Neural progenitor cell (in vitro differentiated cells): ENCODE measurements at regions not wholly inside any gene's neighbourhood (a gene's known extent, or its start where the extent isn't known, plus 50 kb on each side); places are given as distances from the start of the nearest gene placed in this dataset.
A peak's percentile ranks its signal among the peaks of the same experiment; 100 is the strongest.

Experiments used
- DNase-seq: peaks from one replicate; pipeline ENCODE4 v3.0.0-alpha.2; 2016; ENCODE audit warnings: low spot score
- H2AFZ ChIP-seq: fragments of 200-600 bp; sonication (generic); replicated peaks from 2 replicates; pipeline ENCODE4 v1.6.1; 2016; ENCODE audit warnings: antibody characterized with exemption
- H3F3A ChIP-seq: fragments of 200-600 bp; sonication (generic); 2 replicates; pipeline ENCODE4 v1.6.1; 2016; ENCODE audit warnings: antibody characterized with exemption, low read depth
- H3K27ac ChIP-seq: fragments of 200-600 bp; sonication (generic); 2 replicates; pipeline ENCODE4 v1.5.1; 2016; ENCODE audit warnings: mild to moderate bottlenecking
- H3K27me3 ChIP-seq: fragments of 200-600 bp; sonication (generic); 2 replicates; pipeline ENCODE4 v1.6.1; 2016; ENCODE audit warnings: mild to moderate bottlenecking, moderate library complexity
- H3K36me3 ChIP-seq: fragments of 200-600 bp; sonication (generic); 2 replicates; pipeline ENCODE4 v1.5.1; 2016
- H3K4me1 ChIP-seq: fragments of 200-600 bp; sonication (generic); 2 replicates; pipeline ENCODE4 v1.6.1; 2016; ENCODE audit warnings: mixed run types
- H3K4me2 ChIP-seq: fragments of 200-600 bp; sonication (generic); 2 replicates; pipeline ENCODE4 v1.6.1; 2016
- H3K4me3 ChIP-seq: fragments of 200-600 bp; sonication (generic); 2 replicates; pipeline ENCODE4 v1.5.1; 2016
- H3K79me2 ChIP-seq: fragments of 200-600 bp; sonication (generic); 2 replicates; pipeline ENCODE4 v1.6.1; 2016; ENCODE audit warnings: low read depth
- H3K9ac ChIP-seq: fragments of 200-600 bp; sonication (generic); 2 replicates; pipeline ENCODE4 v1.6.1; 2016
- H3K9me3 ChIP-seq: fragments of 200-600 bp; sonication (generic); 2 replicates; pipeline ENCODE4 v1.5.1; 2016; ENCODE audit warnings: low read depth
- H4K20me1 ChIP-seq: fragments of 200-600 bp; sonication (generic); 2 replicates; pipeline ENCODE4 v1.6.1; 2016; ENCODE audit warnings: low read depth
- H3K27ac Mint-ChIP-seq: 3 replicates; pipeline ENCODE4 v1.8.0; 2021; ENCODE audit warnings: mixed read lengths
- H3K27me3 Mint-ChIP-seq: 2 replicates; pipeline ENCODE4 v1.8.0; 2022; ENCODE audit warnings: low read depth, mild to moderate bottlenecking, inconsistent platforms, moderate library complexity, mixed read lengths; ENCODE audit not compliant: insufficient read depth
- H3K36me3 Mint-ChIP-seq: 3 replicates; pipeline ENCODE4 v1.8.0; 2021; ENCODE audit warnings: mixed read lengths
- H3K4me1 Mint-ChIP-seq: 3 replicates; pipeline ENCODE4 v1.8.0; 2021; ENCODE audit warnings: mixed read lengths
- H3K4me3 Mint-ChIP-seq: 3 replicates; pipeline ENCODE4 v1.8.0; 2021; ENCODE audit warnings: mild to moderate bottlenecking, moderate library complexity, mixed read lengths
- H3K9me3 Mint-ChIP-seq: 3 replicates; pipeline ENCODE4 v1.8.0; 2020; ENCODE audit warnings: mixed read lengths
- EZH2 ChIP-seq: fragments of 200-600 bp; sonication (generic); IDR thresholded peaks from 2 replicates; pipeline ENCODE4 v1.6.1; 2017; ENCODE audit warnings: antibody characterized with exemption, mild to moderate bottlenecking, moderate library complexity
- EZH2phosphoT487 ChIP-seq: fragments of 200-600 bp; sonication (generic); IDR thresholded peaks from 2 replicates; pipeline ENCODE4 v1.6.1; 2017; ENCODE audit warnings: antibody characterized with exemption
- TF ChIP-seq, protein P1 (sequence below): fragments of 200-600 bp; sonication (generic); IDR thresholded peaks from 2 replicates; pipeline ENCODE4 v1.5.1; 2017; ENCODE audit warnings: antibody characterized with exemption, mild to moderate bottlenecking

DNA sequence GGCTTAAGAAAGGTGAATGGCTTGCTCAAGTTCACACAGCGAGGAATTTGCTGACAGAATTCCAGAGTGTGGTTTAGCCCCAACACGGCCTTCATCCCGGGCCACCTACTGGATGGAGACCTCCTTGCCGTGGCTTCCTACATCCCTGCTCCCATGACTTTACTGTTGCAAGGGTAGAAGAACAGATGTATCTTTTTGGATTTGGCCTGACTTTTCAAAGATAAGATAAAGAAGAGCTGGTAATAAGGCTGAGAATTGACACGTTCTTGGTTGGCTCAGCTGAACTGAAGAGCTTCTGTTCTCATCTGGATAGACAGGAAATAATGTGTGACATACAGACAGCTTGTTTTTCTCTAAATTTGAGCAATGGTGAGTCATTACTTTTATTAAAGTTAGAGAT, 113.1 kb downstream of the KLF5 start:
- no peak for DNase-seq

DNA sequence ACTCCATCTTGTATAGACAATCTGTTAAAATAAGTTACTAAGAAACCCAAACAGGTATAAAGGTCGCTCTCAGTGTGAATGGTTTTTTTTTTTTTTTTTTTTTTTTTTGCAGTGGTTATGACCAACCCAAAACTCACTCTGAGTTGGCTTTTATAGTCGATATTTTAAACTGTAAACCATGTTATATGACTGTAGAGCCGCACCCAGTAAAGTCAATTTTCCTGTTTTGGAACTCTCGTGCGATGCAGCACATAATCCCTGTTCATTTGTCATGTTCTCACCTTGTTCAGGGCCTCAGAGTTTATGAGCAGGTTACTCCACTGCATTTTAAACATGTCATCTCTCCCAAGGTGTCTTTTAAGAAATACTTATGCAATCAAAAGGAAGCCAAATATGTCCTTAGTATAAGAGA, 112.5 kb downstream of the KLF5 start:
- Histone ChIP-seq H3K4me1 (peaks cover 3% of the 10 kb centered on the region), H3K4me2 (no peak overlapping the region), H3K9ac (no peak overlapping the region), H3F3A (no peaks in the 10 kb centered on the region), H3K36me3 (no peaks in the 10 kb centered on the region), H3K4me3 (no peak overlapping the region), H2AFZ (no peak overlapping the region), H3K27ac (no peak overlapping the region), H3K79me2 (no peaks in the 10 kb centered on the region), H4K20me1 (no peaks in the 10 kb centered on the region), H3K9me3 (no peaks in the 10 kb centered on the region), H3K27me3 (no peaks in the 10 kb centered on the region)
- no peak for TF ChIP-seq EZH2phosphoT487
- no peak for TF ChIP-seq EZH2
- TF ChIP-seq, protein P1, sequence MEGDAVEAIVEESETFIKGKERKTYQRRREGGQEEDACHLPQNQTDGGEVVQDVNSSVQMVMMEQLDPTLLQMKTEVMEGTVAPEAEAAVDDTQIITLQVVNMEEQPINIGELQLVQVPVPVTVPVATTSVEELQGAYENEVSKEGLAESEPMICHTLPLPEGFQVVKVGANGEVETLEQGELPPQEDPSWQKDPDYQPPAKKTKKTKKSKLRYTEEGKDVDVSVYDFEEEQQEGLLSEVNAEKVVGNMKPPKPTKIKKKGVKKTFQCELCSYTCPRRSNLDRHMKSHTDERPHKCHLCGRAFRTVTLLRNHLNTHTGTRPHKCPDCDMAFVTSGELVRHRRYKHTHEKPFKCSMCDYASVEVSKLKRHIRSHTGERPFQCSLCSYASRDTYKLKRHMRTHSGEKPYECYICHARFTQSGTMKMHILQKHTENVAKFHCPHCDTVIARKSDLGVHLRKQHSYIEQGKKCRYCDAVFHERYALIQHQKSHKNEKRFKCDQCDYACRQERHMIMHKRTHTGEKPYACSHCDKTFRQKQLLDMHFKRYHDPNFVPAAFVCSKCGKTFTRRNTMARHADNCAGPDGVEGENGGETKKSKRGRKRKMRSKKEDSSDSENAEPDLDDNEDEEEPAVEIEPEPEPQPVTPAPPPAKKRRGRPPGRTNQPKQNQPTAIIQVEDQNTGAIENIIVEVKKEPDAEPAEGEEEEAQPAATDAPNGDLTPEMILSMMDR: no peak
- no peak overlapping the region for H3K27ac Mint-ChIP-seq
- no peaks in the 10 kb centered on the region for H3K9me3 Mint-ChIP-seq
- no peak for DNase-seq
- no peak overlapping the region for H3K4me3 Mint-ChIP-seq
- peaks cover 4% of the 10 kb centered on the region for H3K27me3 Mint-ChIP-seq
- H3K4me1 Mint-ChIP-seq: peaks cover 7% of the 10 kb centered on the region
- no peaks in the 10 kb centered on the region for H3K36me3 Mint-ChIP-seq

More for the DNA sequence above, 113.1 kb downstream of the KLF5 start:
- H2AFZ ChIP-seq: no peak overlapping the region
- TF ChIP-seq, protein P1: peak; percentile 5
- TF ChIP-seq EZH2phosphoT487: no peak
- H3K36me3 ChIP-seq: no peaks in the 10 kb centered on the region
- Mint-ChIP-seq H3K27me3 (peaks cover 2% of the 10 kb centered on the region), H3K4me1 (peaks cover 7% of the 10 kb centered on the region), H3K36me3 (no peaks in the 10 kb centered on the region), H3K27ac (no peak overlapping the region), H3K9me3 (no peaks in the 10 kb centered on the region), H3K4me3 (no peak overlapping the region)
- no peak overlapping the region for H3K9ac ChIP-seq
- H3K9me3 ChIP-seq: no peaks in the 10 kb centered on the region
- peaks cover 3% of the 10 kb centered on the region for H3K4me1 ChIP-seq
- no peaks in the 10 kb centered on the region for H3K79me2 ChIP-seq
- H3K27ac ChIP-seq: no peak overlapping the region
- no peak overlapping the region for H3K4me3 ChIP-seq
- H3K27me3 ChIP-seq: no peaks in the 10 kb centered on the region
- H3F3A ChIP-seq: no peaks in the 10 kb centered on the region
- no peak overlapping the region for H3K4me2 ChIP-seq
- no peaks in the 10 kb centered on the region for H4K20me1 ChIP-seq

DNA sequence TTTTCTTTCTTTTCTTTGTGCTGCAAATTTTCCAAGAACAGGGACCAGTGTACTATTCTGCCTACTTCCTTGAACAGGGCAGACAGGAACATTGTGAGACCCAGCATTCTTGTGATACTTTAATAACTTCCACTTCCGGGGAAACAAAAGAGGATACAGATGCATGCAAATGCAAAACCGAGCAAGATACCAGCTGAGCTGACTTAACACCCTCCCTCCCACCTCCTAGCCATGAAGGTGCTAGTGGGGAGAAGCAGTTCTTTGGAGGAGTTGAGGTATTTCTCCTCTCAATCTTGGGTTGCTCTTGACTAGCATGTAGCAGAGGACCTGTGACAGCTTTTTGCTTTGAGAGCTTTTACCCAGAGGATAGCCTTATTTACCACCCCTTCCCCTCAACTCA, 111.2 kb downstream of the KLF5 start:
- Histone ChIP-seq H3K36me3 (no peaks in the 10 kb centered on the region), H3K27ac (no peak overlapping the region), H3K4me3 (no peak overlapping the region), H4K20me1 (no peaks in the 10 kb centered on the region), H3K27me3 (no peaks in the 10 kb centered on the region), H3K9me3 (no peaks in the 10 kb centered on the region), H3K79me2 (no peaks in the 10 kb centered on the region), H3K9ac (no peak overlapping the region), H3F3A (no peaks in the 10 kb centered on the region), H3K4me1 (peaks cover 3% of the 10 kb centered on the region), H3K4me2 (no peak overlapping the region), H2AFZ (peak overlapping the region; percentile 76)
- DNase-seq: no peak
- no peak overlapping the region for H3K27ac Mint-ChIP-seq
- H3K9me3 Mint-ChIP-seq: no peaks in the 10 kb centered on the region
- peaks cover 4% of the 10 kb centered on the region for H3K27me3 Mint-ChIP-seq
- peaks cover 7% of the 10 kb centered on the region for H3K4me1 Mint-ChIP-seq
- no peak overlapping the region for H3K4me3 Mint-ChIP-seq
- H3K36me3 Mint-ChIP-seq: no peaks in the 10 kb centered on the region
- no peak for TF ChIP-seq EZH2
- TF ChIP-seq, protein P1: no peak
